ENCODE measurements at regions not wholly inside any gene's neighbourhood (a gene's known extent, or its start where the extent isn't known, plus 50 kb on each side); places are given as distances from the start of the nearest gene placed in this dataset.

DNA sequence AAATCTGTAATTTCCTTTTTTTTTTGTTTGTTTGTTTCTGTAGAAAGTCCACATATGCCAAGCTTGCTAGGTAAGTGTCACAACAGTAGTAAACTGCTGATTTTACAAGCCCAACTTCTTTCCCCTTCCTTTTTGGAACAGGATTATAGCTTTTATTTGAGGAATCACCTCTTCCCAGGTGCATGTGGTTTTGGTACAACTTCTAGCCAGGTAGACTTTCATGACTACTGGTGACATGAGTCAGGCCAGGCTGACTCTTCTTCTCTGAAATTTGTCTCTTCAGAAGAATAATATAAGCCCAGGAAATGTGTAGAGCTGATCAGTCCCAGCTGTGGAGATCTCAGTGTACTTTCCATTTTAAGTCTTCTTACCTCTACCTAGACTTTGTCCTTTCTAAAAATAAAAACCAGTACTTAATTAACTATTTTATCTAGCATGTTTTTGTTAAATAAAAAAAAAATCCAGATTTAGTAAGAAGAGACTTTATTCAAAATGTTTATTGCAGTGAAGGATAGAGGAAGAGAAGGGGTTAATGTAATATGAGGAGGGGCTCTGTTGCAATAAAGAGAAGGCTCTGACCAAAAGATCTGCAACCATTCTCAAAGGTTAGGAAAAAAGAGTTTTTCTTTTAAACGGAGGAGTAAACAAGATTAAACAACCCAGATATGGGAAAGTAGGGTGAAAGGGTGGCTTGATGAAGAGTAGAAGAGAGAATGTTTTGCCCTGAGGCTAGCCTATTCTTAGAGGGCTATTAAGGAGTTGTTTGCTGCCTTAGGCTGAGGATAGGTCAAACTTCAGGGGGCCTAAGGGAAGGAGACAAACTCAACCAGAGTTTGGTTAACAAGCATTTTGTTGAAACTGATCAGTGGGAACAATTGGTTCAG is 664.2 kb downstream of the SORCS1 start:
- Histone ChIP-seq H3K18ac (ENCODE audit: extremely low read depth, low read length) (no peak overlapping the region), H2BK5ac (ENCODE audit: low read depth, low read length) (no peak overlapping the region), H3K4me1 (replicated peaks in 1 of 4; ENCODE audit: control insufficient read depth in 3 of 4, insufficient read depth in 4 of 4, low read length in 3 of 4) (no peaks in the 10 kb centered on the region), H3K27ac (ENCODE audit: low read depth, low read length) (no peak overlapping the region), H2BK20ac (ENCODE audit: low read length) (no peak overlapping the region), H3K23me2 (ENCODE audit: low read depth, low read length) (no peaks in the 10 kb centered on the region), H3K9me3 (ENCODE audit: insufficient read depth in 2 of 2, low read depth in 1 of 2, low read length in 1 of 2) (no peaks in the 10 kb centered on the region), H3K56ac (replicated peaks; ENCODE audit: insufficient read length, low read depth, low read length) (no peak overlapping the region), H4K8ac (ENCODE audit: extremely low read depth, insufficient read depth, low read length) (no peak overlapping the region), H2AFZ (ENCODE audit: low read length) (no peak overlapping the region), H3K79me2 (ENCODE audit: control insufficient read depth in 1 of 2, insufficient read depth in 2 of 2, low read length in 2 of 2) (no peaks in the 10 kb centered on the region), H2BK15ac (ENCODE audit: low read length) (no peak overlapping the region), H2AK5ac (ENCODE audit: low read depth, low read length) (no peak overlapping the region), H2BK120ac (replicated peaks; ENCODE audit: low read depth, low read length) (no peak overlapping the region), H3K14ac (ENCODE audit: insufficient read length) (no peak overlapping the region), H3K23ac (ENCODE audit: insufficient read length) (no peak overlapping the region), H3K4ac (replicated peaks; ENCODE audit: insufficient read length, low read depth, low read length) (no peak overlapping the region), H3K27me3 (replicated peaks in 1 of 4; ENCODE audit: control insufficient read depth in 3 of 4, extremely low read depth in 1 of 4, insufficient read depth in 3 of 4, low read length in 3 of 4) (no peaks in the 10 kb centered on the region), H4K20me1 (replicated peaks in 1 of 2; ENCODE audit: control insufficient read depth in 1 of 2, insufficient read depth in 2 of 2, low read length in 2 of 2) (no peaks in the 10 kb centered on the region), H3K79me1 (ENCODE audit: low read depth, low read length) (no peaks in the 10 kb centered on the region), H3K4me2 (ENCODE audit: insufficient read depth in 1 of 2, low read depth in 2 of 2, low read length in 2 of 2) (no peak overlapping the region), H2BK12ac (ENCODE audit: low read depth, low read length) (no peak overlapping the region), H3K9ac (replicated peaks in 1 of 4; ENCODE audit: extremely low read depth in 1 of 4, low read depth in 3 of 4, low read length in 3 of 4) (no peak overlapping the region), H4K91ac (replicated peaks; ENCODE audit: insufficient read length, low read length) (no peak overlapping the region), H3K36me3 (ENCODE audit: control insufficient read depth in 2 of 4, insufficient read depth in 4 of 4, low read length in 3 of 4) (no peaks in the 10 kb centered on the region), H4K5ac (ENCODE audit: insufficient read length, low read depth, low read length) (no peak overlapping the region), H3K4me3 (ENCODE audit: extremely low read depth in 1 of 4, insufficient read depth in 2 of 4, low read depth in 3 of 4, low read length in 4 of 4) (no peak overlapping the region)
- 56% methylated on average over 1 of the region's 1 CpG; no CpG with 5 or more reads in 1 of the 2 experiments for WGBS, 2 experiments (ENCODE audit: extremely low coverage in 1 of 2, insufficient coverage in 1 of 2, insufficient read length in 1 of 2, insufficient replicate concordance in 2 of 2, low coverage in 1 of 2, low lambda C conversion rate in 2 of 2, missing lambda C conversion rate in 1 of 2)
- DNase-seq (ENCODE audit: low read depth in 1 of 2, low spot score in 2 of 2) (no peak), FAIRE-seq (no peak)
- POLR2A ChIA-PET (ENCODE audit: partially characterized antibody): no interaction called here
- CTCF ChIA-PET (ENCODE audit: partially characterized antibody): no interaction called here
- TF ChIP-seq, protein P1, sequence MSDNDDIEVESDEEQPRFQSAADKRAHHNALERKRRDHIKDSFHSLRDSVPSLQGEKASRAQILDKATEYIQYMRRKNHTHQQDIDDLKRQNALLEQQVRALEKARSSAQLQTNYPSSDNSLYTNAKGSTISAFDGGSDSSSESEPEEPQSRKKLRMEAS (IDR thresholded peaks at IDR 0.05): no peak
- TF ChIP-seq CEBPB (IDR thresholded peaks at IDR 0.05; ENCODE audit: low read depth, low read length): peak; percentile 61; the same call in 1 of the 2 replicates
